Adrenal gland (tissue), 5 donors: ENCODE measurements at regions not wholly inside any gene's neighbourhood (a gene's known extent, or its start where the extent isn't known, plus 50 kb on each side); places are given as distances from the start of the nearest gene placed in this dataset.

ENCODE experiments used
- POLR2A ChIP-seq, 2 donors: fragments of 450-650 bp; IDR thresholded peaks; one replicate each; pipeline ENCODE4 v1.6.1; 2017; ENCODE audit warnings: antibody characterized with exemption in 2 of 2, mild to moderate bottlenecking in 2 of 2, moderate library complexity in 1 of 2
- TF ChIP-seq, protein P1 (sequence below), 6 experiments: fragments of 450-650 bp in 4 of 6; fragments of 200-600 bp in 2 of 6; sonication (generic) in 1 of 6; IDR thresholded peaks; 1 replicate in 5 of 6; 2 replicates in 1 of 6; pipeline versions ENCODE4 v1.5.1 to v1.8.0; 2016 to 2021; ENCODE audit warnings: antibody characterized with exemption in 6 of 6, mild to moderate bottlenecking in 2 of 6, moderate library complexity in 1 of 6
- donor health status: DM: no; HTN: no; CAD: no.

DNA sequence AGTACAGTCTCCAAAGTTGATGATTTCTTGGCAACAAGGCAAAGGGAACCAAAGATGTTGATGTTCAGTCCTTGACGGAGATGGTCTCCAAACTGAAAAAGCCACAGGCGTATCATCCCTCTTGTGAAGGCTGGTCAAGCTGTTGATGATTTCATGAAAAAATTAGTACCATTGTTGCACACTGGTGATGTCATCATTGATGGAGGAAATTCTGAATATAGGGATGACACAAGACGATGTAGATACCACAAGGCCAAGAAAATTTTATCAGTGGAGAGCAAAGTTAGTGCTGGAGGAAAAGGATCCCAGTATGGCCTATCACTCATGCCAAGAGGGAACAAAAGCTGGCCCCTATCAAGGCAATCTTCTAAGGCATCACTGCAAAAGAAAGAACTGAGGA, 88.7 kb upstream of the KRR1 start:
- TF ChIP-seq, protein P1, sequence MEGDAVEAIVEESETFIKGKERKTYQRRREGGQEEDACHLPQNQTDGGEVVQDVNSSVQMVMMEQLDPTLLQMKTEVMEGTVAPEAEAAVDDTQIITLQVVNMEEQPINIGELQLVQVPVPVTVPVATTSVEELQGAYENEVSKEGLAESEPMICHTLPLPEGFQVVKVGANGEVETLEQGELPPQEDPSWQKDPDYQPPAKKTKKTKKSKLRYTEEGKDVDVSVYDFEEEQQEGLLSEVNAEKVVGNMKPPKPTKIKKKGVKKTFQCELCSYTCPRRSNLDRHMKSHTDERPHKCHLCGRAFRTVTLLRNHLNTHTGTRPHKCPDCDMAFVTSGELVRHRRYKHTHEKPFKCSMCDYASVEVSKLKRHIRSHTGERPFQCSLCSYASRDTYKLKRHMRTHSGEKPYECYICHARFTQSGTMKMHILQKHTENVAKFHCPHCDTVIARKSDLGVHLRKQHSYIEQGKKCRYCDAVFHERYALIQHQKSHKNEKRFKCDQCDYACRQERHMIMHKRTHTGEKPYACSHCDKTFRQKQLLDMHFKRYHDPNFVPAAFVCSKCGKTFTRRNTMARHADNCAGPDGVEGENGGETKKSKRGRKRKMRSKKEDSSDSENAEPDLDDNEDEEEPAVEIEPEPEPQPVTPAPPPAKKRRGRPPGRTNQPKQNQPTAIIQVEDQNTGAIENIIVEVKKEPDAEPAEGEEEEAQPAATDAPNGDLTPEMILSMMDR (IDR thresholded peaks at IDR 0.05) = no peak
- TF ChIP-seq POLR2A (IDR thresholded peaks at IDR 0.05) = no peak
